Parathyroid adenoma (tissue), 2 donors: ENCODE measurements at regions not wholly inside any gene's neighbourhood (a gene's known extent, or its start where the extent isn't known, plus 50 kb on each side); places are given as distances from the start of the nearest gene placed in this dataset.

ENCODE experiments used
- H2AFZ ChIP-seq: fragments of 300-600 bp; sonication (generic); one replicate; pipeline ENCODE4 v1.7.0; 2017; ENCODE audit warnings: antibody characterized with exemption, mild to moderate bottlenecking
- H3K27ac ChIP-seq: fragments of 300-600 bp; sonication (generic); one replicate; pipeline ENCODE4 v1.7.0; 2017
- H3K27me3 ChIP-seq: fragments of 300-600 bp; sonication (generic); one replicate; pipeline ENCODE4 v1.7.0; 2017; ENCODE audit warnings: low read length; ENCODE audit not compliant: control insufficient read depth, insufficient read depth
- H3K36me3 ChIP-seq: fragments of 300-600 bp; sonication (generic); one replicate; pipeline ENCODE4 v1.7.0; 2017; ENCODE audit warnings: low read length; ENCODE audit not compliant: control insufficient read depth, insufficient read depth
- H3K4me1 ChIP-seq: fragments of 300-600 bp; sonication (generic); one replicate; pipeline ENCODE4 v1.7.0; 2017; ENCODE audit warnings: control low read depth
- H3K4me2 ChIP-seq: fragments of 300-600 bp; sonication (generic); one replicate; pipeline ENCODE4 v1.7.0; 2017; ENCODE audit warnings: low read length
- H3K4me3 ChIP-seq: fragments of 300-600 bp; sonication (generic); one replicate; pipeline ENCODE4 v1.7.0; 2017; ENCODE audit warnings: low read depth, low read length
- H3K79me2 ChIP-seq: fragments of 300-600 bp; sonication (generic); one replicate; pipeline ENCODE4 v1.7.0; 2017; ENCODE audit warnings: control low read depth
- H3K9ac ChIP-seq: fragments of 300-600 bp; sonication (generic); one replicate; pipeline ENCODE4 v1.7.0; 2017; ENCODE audit warnings: mild to moderate bottlenecking
- H3K9me3 ChIP-seq: fragments of 300-600 bp; sonication (generic); one replicate; pipeline ENCODE4 v1.7.0; 2017; ENCODE audit warnings: low read length; ENCODE audit not compliant: control insufficient read depth
- CTCF ChIP-seq: fragments of 300-600 bp; sonication (generic); IDR thresholded peaks from one replicate; pipeline ENCODE4 v1.7.0; 2017; ENCODE audit warnings: antibody characterized with exemption, mild to moderate bottlenecking
- donor health status: primary hyperparathyroidism.

- Histone ChIP-seq H3K4me1 (no peaks in the 10 kb centered on the region), H3K4me2 (no peak overlapping the region), H3K27ac (no peak overlapping the region), H3K36me3 (no peaks in the 10 kb centered on the region), H3K9me3 (no peaks in the 10 kb centered on the region), H3K79me2 (no peaks in the 10 kb centered on the region), H3K4me3 (no peak overlapping the region), H2AFZ (no peak overlapping the region), H3K27me3 (no peaks in the 10 kb centered on the region), H3K9ac (no peak overlapping the region)
- TF ChIP-seq CTCF = no peak
These were observed 497.8 kb downstream of the HS3ST4 start for GRCh38 chr16:26189536-26189935.

- Histone ChIP-seq H3K4me2 (no peak overlapping the region), H3K79me2 (no peaks in the 10 kb centered on the region), H3K9me3 (no peaks in the 10 kb centered on the region), H3K36me3 (no peaks in the 10 kb centered on the region), H2AFZ (no peak overlapping the region), H3K4me3 (no peak overlapping the region), H3K27ac (no peak overlapping the region), H3K9ac (no peak overlapping the region), H3K4me1 (no peaks in the 10 kb centered on the region), H3K27me3 (no peaks in the 10 kb centered on the region)
- no peak for TF ChIP-seq CTCF
These were observed 502.8 kb downstream of the HS3ST4 start for GRCh38 chr16:26194526-26194925.

GRCh38 chr16:26195225-26195624 is 503.5 kb downstream of the HS3ST4 start:
- Histone ChIP-seq H3K36me3 (no peaks in the 10 kb centered on the region), H3K9me3 (no peaks in the 10 kb centered on the region), H2AFZ (no peak overlapping the region), H3K4me2 (no peak overlapping the region), H3K27ac (no peak overlapping the region), H3K79me2 (no peaks in the 10 kb centered on the region), H3K4me3 (no peak overlapping the region), H3K9ac (no peak overlapping the region), H3K27me3 (no peaks in the 10 kb centered on the region), H3K4me1 (no peaks in the 10 kb centered on the region)
- TF ChIP-seq CTCF = no peak

GRCh38 chr16:26196310-26196709 is 504.6 kb downstream of the HS3ST4 start:
- no peaks in the 10 kb centered on the region for H3K27me3 ChIP-seq
- no peaks in the 10 kb centered on the region for H3K36me3 ChIP-seq
- no peak overlapping the region for H3K9ac ChIP-seq
- H3K4me3 ChIP-seq = no peak overlapping the region
- no peaks in the 10 kb centered on the region for H3K4me1 ChIP-seq
- H3K9me3 ChIP-seq = no peaks in the 10 kb centered on the region
- H3K79me2 ChIP-seq = no peaks in the 10 kb centered on the region
- H2AFZ ChIP-seq = no peak overlapping the region
- H3K27ac ChIP-seq = no peak overlapping the region
- no peak overlapping the region for H3K4me2 ChIP-seq
- TF ChIP-seq CTCF = no peak

GRCh38 chr16:26196802-26197201 is 505.0 kb downstream of the HS3ST4 start:
- Histone ChIP-seq H3K9ac (no peak overlapping the region), H3K9me3 (no peaks in the 10 kb centered on the region), H3K27me3 (no peaks in the 10 kb centered on the region), H3K4me2 (no peak overlapping the region), H2AFZ (no peak overlapping the region), H3K4me3 (no peak overlapping the region), H3K4me1 (no peaks in the 10 kb centered on the region), H3K27ac (no peak overlapping the region), H3K36me3 (no peaks in the 10 kb centered on the region), H3K79me2 (no peaks in the 10 kb centered on the region)
- TF ChIP-seq CTCF = no peak
